GM12878 (cell line): ENCODE measurements at regions not wholly inside any gene's neighbourhood (a gene's known extent, or its start where the extent isn't known, plus 50 kb on each side); places are given as distances from the start of the nearest gene placed in this dataset.

Source experiments
- ATAC-seq: fragments of 200-7000 bp; cut with Tn5 transposase; 3 replicates; pipeline ENCODE4 v1.9.1; 2020; ENCODE audit warnings: mild to moderate bottlenecking, moderate library complexity
- BruUV-seq: library from RNA; stranded (reverse); fragments of 400-500 nt; replicated peaks from 2 replicates; lab custom pipeline; 2021; lab: Mats Ljungman, UMichigan
- CTCF ChIA-PET: fragments of 300-600 bp; sonication (Branson Sonifier 250); formaldehyde crosslinking; extraction: SDS; loops from one replicate; lab custom pipeline; 2021; ENCODE audit warnings: inconsistent platforms; lab: Yijun Ruan, JAX
- POLR2A ChIA-PET: fragments of 350-600 bp; formaldehyde crosslinking; extraction: SDS; loops from one replicate; lab custom pipeline; 2021; ENCODE audit warnings: inconsistent platforms; lab: Charles Lee
- RAD21 ChIA-PET: fragments of 300-600 bp; sonication (Branson Sonifier 250); formaldehyde crosslinking; loops from one replicate; lab custom pipeline; 2023; ENCODE audit warnings: antibody characterized with exemption; ENCODE audit not compliant: unreplicated experiment; lab: Charles Lee
- SMC1A ChIA-PET: fragments of 300-600 bp; sonication (Branson Sonifier 250); formaldehyde crosslinking; loops from one replicate; lab custom pipeline; 2023; ENCODE audit not compliant: unreplicated experiment, uncharacterized antibody; lab: Charles Lee
- DNase-seq: peaks from one replicate; pipeline ENCODE4 v3.0.0-alpha.2; 2011; ENCODE audit warnings: low read depth, low spot score
- FAIRE-seq: peaks from 3 replicates; lab custom pipeline; 2011; peaks lifted over from hg19 to GRCh38; lab: Jason Lieb, UNC
- H2AFZ ChIP-seq: 2 replicates; pipeline ENCODE4 v1.6.0; 2011; ENCODE audit warnings: low read depth, low read length, control low read depth; ENCODE audit not compliant: control insufficient read depth
- H3K27ac ChIP-seq: 2 replicates; pipeline ENCODE4 v1.5.1; 2011; ENCODE audit warnings: control low read depth; ENCODE audit not compliant: control insufficient read depth, insufficient read depth
- H3K27me3 ChIP-seq, 2 experiments: replicated peaks in 1 of 2; 2 replicates each; pipeline versions ENCODE4 v1.6.0 to v1.6.1; 2011; ENCODE audit warnings: low read length in 1 of 2; ENCODE audit not compliant: control insufficient read depth in 2 of 2, insufficient read depth in 2 of 2
- H3K36me3 ChIP-seq, 2 experiments: 2 replicates each; pipeline ENCODE4 v1.5.1; 2011; ENCODE audit warnings: low read length in 1 of 2; ENCODE audit not compliant: control insufficient read depth in 2 of 2, insufficient read depth in 2 of 2
- H3K4me1 ChIP-seq: 2 replicates; pipeline ENCODE4 v1.6.1; 2011; ENCODE audit warnings: mild to moderate bottlenecking, low read length, moderate library complexity, mixed read lengths; ENCODE audit not compliant: control insufficient read depth, insufficient read depth
- H3K4me2 ChIP-seq: 2 replicates; pipeline ENCODE4 v1.6.0; 2011; ENCODE audit warnings: control low read depth; ENCODE audit not compliant: control insufficient read depth, insufficient read depth
- H3K4me3 ChIP-seq: fragments of 200-600 bp; sonication (generic); 2 replicates; pipeline ENCODE4 v1.5.1; 2016
- H3K79me2 ChIP-seq: 2 replicates; pipeline ENCODE4 v1.6.0; 2011; ENCODE audit warnings: low read length; ENCODE audit not compliant: control insufficient read depth, insufficient read depth
- H3K9ac ChIP-seq: 2 replicates; pipeline ENCODE4 v1.8.0; 2011; ENCODE audit warnings: low read length, control low read depth, mixed read lengths; ENCODE audit not compliant: control insufficient read depth, insufficient read depth
- H3K9me3 ChIP-seq: replicated peaks from 3 replicates; pipeline ENCODE4 v1.5.1; 2011; ENCODE audit warnings: mild to moderate bottlenecking, low read length; ENCODE audit not compliant: control insufficient read depth, insufficient read depth
- H4K20me1 ChIP-seq: 2 replicates; pipeline ENCODE4 v1.6.0; 2011; ENCODE audit not compliant: control insufficient read depth, insufficient read depth
- BCL11A ChIP-seq: IDR thresholded peaks from 2 replicates; pipeline ENCODE4 v1.6.1; 2011; ENCODE audit warnings: low read depth, low read length
- MTA2 ChIP-seq: fragments of 450-650 bp; IDR thresholded peaks from 2 replicates; pipeline ENCODE4 v1.6.1; 2016; ENCODE audit warnings: low read depth, mild to moderate bottlenecking, moderate library complexity
- NR2F1 ChIP-seq: fragments of 450-650 bp; conservative IDR thresholded peaks from 2 replicates; pipeline ENCODE4 v1.6.1; 2017; ENCODE audit warnings: mild to moderate bottlenecking
- SMARCA5 ChIP-seq: fragments of 450-650 bp; IDR thresholded peaks from 2 replicates; pipeline ENCODE4 v1.6.1; 2017; ENCODE audit warnings: mild to moderate bottlenecking
- TBL1XR1 ChIP-seq: IDR thresholded peaks from 2 replicates; pipeline ENCODE4 v1.6.1; 2012; ENCODE audit warnings: low read depth, low read length, improper control_type of control experiment
- WGBS: methylation state at CpG from one replicate; pipeline ENCODE4 v1.1.6; 2016; ENCODE audit warnings: low lambda C conversion rate; ENCODE audit not compliant: insufficient replicate concordance, insufficient coverage; ENCODE audit errors: missing lambda C conversion rate; 5-methylcytosine and 5-hydroxymethylcytosine counted together
- in situ Hi-C: fragments of 300-500 bp; cut with MboI; formaldehyde crosslinking; loops from 9 replicates; pipeline ENCODE4 v1.14.3; 2018; ENCODE audit warnings: mixed read lengths
- intact Hi-C: fragments of 100-400 bp; cut with micrococcal nuclease; formaldehyde crosslinking; loops from one replicate; pipeline ENCODE4 v1.14.2; 2022; ENCODE audit not compliant: unreplicated experiment
- TF ChIP-seq, protein P1 (sequence below): fragments of 150-350 bp; IDR thresholded peaks from 2 replicates; pipeline ENCODE4 v1.6.1; 2016; ENCODE audit warnings: low read depth, low read length

DNA sequence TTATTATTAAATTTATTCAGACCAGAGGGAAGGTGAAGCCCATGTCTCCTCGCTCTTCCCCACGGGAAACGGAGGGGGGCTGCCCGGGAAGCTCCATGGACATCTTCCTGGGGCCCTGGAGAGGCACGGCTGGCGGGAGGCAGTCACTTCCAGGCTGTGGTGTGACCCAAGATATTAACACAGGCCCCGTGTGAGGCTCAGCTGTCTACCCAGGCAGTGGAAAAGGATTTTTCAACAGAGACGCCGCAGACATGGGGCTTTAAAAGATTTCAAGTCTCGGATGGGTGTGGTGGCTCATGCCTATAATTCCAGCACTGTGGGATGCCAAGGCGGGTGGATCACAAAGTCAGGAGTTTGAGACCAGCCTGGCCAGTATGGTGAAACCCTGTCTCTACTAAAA lies 117.9 kb downstream of the ERMARD start:
- DNase-seq (no peak), ATAC-seq (no peak), FAIRE-seq (no peak)
- no peaks in the 10 kb centered on the region for H3K9me3 ChIP-seq
- no peaks in the 10 kb centered on the region for H3K4me1 ChIP-seq
- RAD21 ChIA-PET = no interaction called here
- no peak for TF ChIP-seq TBL1XR1
- TF ChIP-seq SMARCA5 = no peak
- TF ChIP-seq, protein P1, sequence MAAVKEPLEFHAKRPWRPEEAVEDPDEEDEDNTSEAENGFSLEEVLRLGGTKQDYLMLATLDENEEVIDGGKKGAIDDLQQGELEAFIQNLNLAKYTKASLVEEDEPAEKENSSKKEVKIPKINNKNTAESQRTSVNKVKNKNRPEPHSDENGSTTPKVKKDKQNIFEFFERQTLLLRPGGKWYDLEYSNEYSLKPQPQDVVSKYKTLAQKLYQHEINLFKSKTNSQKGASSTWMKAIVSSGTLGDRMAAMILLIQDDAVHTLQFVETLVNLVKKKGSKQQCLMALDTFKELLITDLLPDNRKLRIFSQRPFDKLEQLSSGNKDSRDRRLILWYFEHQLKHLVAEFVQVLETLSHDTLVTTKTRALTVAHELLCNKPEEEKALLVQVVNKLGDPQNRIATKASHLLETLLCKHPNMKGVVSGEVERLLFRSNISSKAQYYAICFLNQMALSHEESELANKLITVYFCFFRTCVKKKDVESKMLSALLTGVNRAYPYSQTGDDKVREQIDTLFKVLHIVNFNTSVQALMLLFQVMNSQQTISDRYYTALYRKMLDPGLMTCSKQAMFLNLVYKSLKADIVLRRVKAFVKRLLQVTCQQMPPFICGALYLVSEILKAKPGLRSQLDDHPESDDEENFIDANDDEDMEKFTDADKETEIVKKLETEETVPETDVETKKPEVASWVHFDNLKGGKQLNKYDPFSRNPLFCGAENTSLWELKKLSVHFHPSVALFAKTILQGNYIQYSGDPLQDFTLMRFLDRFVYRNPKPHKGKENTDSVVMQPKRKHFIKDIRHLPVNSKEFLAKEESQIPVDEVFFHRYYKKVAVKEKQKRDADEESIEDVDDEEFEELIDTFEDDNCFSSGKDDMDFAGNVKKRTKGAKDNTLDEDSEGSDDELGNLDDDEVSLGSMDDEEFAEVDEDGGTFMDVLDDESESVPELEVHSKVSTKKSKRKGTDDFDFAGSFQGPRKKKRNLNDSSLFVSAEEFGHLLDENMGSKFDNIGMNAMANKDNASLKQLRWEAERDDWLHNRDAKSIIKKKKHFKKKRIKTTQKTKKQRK = no peak
- no peak for TF ChIP-seq NR2F1
- TF ChIP-seq BCL11A = no peak
- no peak for TF ChIP-seq MTA2
- H3K9ac ChIP-seq = no peak overlapping the region
- intact Hi-C loops (no loop called here), in situ Hi-C loops (no loop called here)
- H3K36me3 ChIP-seq = no peaks in the 10 kb centered on the region
- SMC1A ChIA-PET = no interaction called here
- no peak overlapping the region for H3K4me2 ChIP-seq
- CTCF ChIA-PET = no interaction called here
- no peak overlapping the region for H3K4me3 ChIP-seq
- H3K79me2 ChIP-seq = no peaks in the 10 kb centered on the region
- WGBS = 64% methylated on average over 11 of the region's 11 CpGs
- POLR2A ChIA-PET = no interaction called here
- H2AFZ ChIP-seq = no peak overlapping the region
- BruUV-seq = no TSS peak
- H3K27me3 ChIP-seq = no peaks in the 10 kb centered on the region
- no peaks in the 10 kb centered on the region for H4K20me1 ChIP-seq
- no peak overlapping the region for H3K27ac ChIP-seq
